BLaER1 (cell line): ENCODE measurements at regions not wholly inside any gene's neighbourhood (a gene's known extent, or its start where the extent isn't known, plus 50 kb on each side); places are given as distances from the start of the nearest gene placed in this dataset.

ENCODE experiments used
- H3K27ac ChIP-seq: shearing (Covaris generic); formaldehyde crosslinking; 2 replicates; pipeline ENCODE4 v1.8.1; 2022
- H3K27me3 ChIP-seq: shearing (Covaris generic); formaldehyde crosslinking; 2 replicates; pipeline ENCODE4 v1.8.1; 2022
- H3K36me3 ChIP-seq: shearing (Covaris generic); formaldehyde crosslinking; 2 replicates; pipeline ENCODE4 v1.8.1; 2022
- H3K4me1 ChIP-seq: shearing (Covaris generic); formaldehyde crosslinking; 2 replicates; pipeline ENCODE4 v1.8.1; 2022
- H3K4me2 ChIP-seq: shearing (Covaris generic); formaldehyde crosslinking; 2 replicates; pipeline ENCODE4 v1.8.1; 2022
- H3K4me3 ChIP-seq: shearing (Covaris generic); formaldehyde crosslinking; 2 replicates; pipeline ENCODE4 v1.8.1; 2022
- H3K9ac ChIP-seq: shearing (Covaris generic); formaldehyde crosslinking; 2 replicates; pipeline ENCODE4 v1.8.1; 2022
- H3K9me3 ChIP-seq: shearing (Covaris generic); formaldehyde crosslinking; 2 replicates; pipeline ENCODE4 v1.8.1; 2022
- H4K20me1 ChIP-seq: shearing (Covaris generic); formaldehyde crosslinking; 2 replicates; pipeline ENCODE4 v1.8.1; 2022
- Cebpa-rat ChIP-seq: shearing (Covaris generic); IDR thresholded peaks from 2 replicates; pipeline ENCODE4 v1.8.1; 2022

- no peaks in the 10 kb centered on the region for H3K4me1 ChIP-seq
Measured at GRCh38 chr10:60706146-60706545, 72.1 kb upstream of the CDK1 start.

GRCh38 chr10:60705376-60705775 is 72.9 kb upstream of the CDK1 start:
- H3K27ac ChIP-seq = no peak overlapping the region
- H3K4me1 ChIP-seq = no peaks in the 10 kb centered on the region
- no peaks in the 10 kb centered on the region for H3K27me3 ChIP-seq
- H4K20me1 ChIP-seq = no peaks in the 10 kb centered on the region
- no peak for TF ChIP-seq Cebpa-rat
- H3K4me3 ChIP-seq = no peak overlapping the region
- H3K4me2 ChIP-seq = no peak overlapping the region
- no peaks in the 10 kb centered on the region for H3K9me3 ChIP-seq
- H3K36me3 ChIP-seq = no peaks in the 10 kb centered on the region
- H3K9ac ChIP-seq = no peak overlapping the region

More at GRCh38 chr10:60706146-60706545, 72.1 kb upstream of the CDK1 start:
- Histone ChIP-seq H4K20me1 (no peaks in the 10 kb centered on the region), H3K9me3 (no peaks in the 10 kb centered on the region), H3K36me3 (no peaks in the 10 kb centered on the region), H3K4me3 (no peak overlapping the region), H3K27me3 (no peaks in the 10 kb centered on the region), H3K9ac (no peak overlapping the region), H3K27ac (no peak overlapping the region), H3K4me2 (no peak overlapping the region)
- no peak for TF ChIP-seq Cebpa-rat

- Histone ChIP-seq H3K9me3 (no peaks in the 10 kb centered on the region), H3K36me3 (no peaks in the 10 kb centered on the region), H3K4me1 (no peaks in the 10 kb centered on the region), H3K27me3 (no peaks in the 10 kb centered on the region), H4K20me1 (no peaks in the 10 kb centered on the region), H3K4me3 (no peak overlapping the region), H3K4me2 (no peak overlapping the region), H3K9ac (no peak overlapping the region), H3K27ac (no peak overlapping the region)
- no peak for TF ChIP-seq Cebpa-rat
Measured at GRCh38 chr10:60704471-60704870, 73.8 kb upstream of the CDK1 start.

DNA sequence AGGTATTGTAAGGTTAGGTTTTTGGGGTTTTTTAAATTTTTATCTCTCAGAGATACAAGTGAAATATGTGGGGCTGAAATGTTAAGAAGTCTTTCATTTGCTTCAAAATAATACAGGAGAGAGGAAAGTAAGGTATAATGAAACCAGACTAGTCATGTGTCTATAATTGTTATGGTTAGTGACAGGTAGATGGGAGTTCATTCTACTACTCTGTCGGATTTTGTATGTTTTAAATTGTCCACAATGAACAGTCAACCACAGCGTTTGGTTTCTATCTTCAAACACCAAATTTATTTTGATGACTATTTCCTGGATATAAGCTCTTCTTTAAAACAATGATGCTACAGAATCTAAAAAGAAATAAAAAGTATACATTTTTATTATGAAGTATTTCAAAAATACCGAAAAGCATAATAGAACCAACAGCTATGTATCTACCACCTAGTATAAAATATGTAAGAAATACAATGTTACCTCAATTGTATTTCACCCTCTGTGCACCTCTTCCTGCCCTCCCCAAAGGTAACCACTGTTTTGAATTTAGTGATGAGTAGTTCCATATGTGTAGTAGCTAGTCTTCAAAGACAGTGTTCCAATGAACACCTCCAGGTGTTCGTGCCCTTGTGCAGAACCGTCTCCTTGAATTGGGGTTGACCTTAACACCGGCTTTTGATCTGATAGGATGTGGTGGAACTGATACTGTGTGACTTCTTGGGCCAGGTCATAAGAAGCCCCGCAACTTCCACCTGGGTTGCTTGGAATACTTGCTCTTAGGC is 74.8 kb upstream of the CDK1 start:
- Histone ChIP-seq H3K36me3 (no peaks in the 10 kb centered on the region), H3K4me3 (no peak overlapping the region), H3K4me2 (no peak overlapping the region), H3K4me1 (no peaks in the 10 kb centered on the region), H3K27me3 (no peaks in the 10 kb centered on the region), H3K27ac (no peak overlapping the region), H4K20me1 (no peaks in the 10 kb centered on the region), H3K9me3 (no peaks in the 10 kb centered on the region), H3K9ac (no peak overlapping the region)
- TF ChIP-seq Cebpa-rat = no peak

GRCh38 chr10:60687679-60688078 is 90.6 kb upstream of the CDK1 start:
- Histone ChIP-seq H3K4me1 (no peaks in the 10 kb centered on the region), H3K4me3 (no peak overlapping the region), H3K27ac (no peak overlapping the region), H4K20me1 (no peaks in the 10 kb centered on the region), H3K9me3 (no peaks in the 10 kb centered on the region), H3K9ac (no peak overlapping the region), H3K36me3 (no peaks in the 10 kb centered on the region), H3K4me2 (no peak overlapping the region), H3K27me3 (no peaks in the 10 kb centered on the region)
- no peak for TF ChIP-seq Cebpa-rat

- no peak for TF ChIP-seq Cebpa-rat
- H3K4me1 ChIP-seq = no peaks in the 10 kb centered on the region
Measured at GRCh38 chr10:60684091-60684490, 94.2 kb upstream of the CDK1 start.

DNA sequence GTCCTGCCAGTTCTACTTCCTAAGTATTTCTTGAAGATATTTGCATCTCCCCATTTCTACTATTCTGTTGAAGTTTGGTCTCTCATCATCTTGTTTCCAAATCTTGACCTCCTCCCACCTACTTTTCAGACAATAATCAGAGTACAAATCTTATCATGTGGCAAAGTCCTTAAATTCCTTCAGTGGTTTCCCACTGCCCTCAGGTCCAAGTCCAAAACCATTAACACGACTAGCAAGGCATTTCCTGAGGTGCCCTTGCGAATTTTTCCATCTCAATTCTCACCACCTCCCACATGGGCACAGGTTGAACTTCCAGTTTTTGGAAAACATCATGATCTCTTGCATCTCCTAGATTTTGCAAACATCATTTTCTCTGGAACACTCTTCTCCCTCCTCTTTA is 97.2 kb upstream of the CDK1 start:
- Histone ChIP-seq H3K9me3 (0 out of 2 replicates have a peak, but pooled peaks cover 3% of the 10 kb centered on the region), H3K36me3 (no peaks in the 10 kb centered on the region), H3K27ac (no peak overlapping the region), H3K27me3 (no peaks in the 10 kb centered on the region), H4K20me1 (no peaks in the 10 kb centered on the region), H3K9ac (no peak overlapping the region), H3K4me2 (no peak overlapping the region), H3K4me1 (no peaks in the 10 kb centered on the region), H3K4me3 (no peak overlapping the region)
- TF ChIP-seq Cebpa-rat = no peak

More at GRCh38 chr10:60684091-60684490, 94.2 kb upstream of the CDK1 start:
- Histone ChIP-seq H3K27me3 (no peaks in the 10 kb centered on the region), H3K27ac (no peak overlapping the region), H3K9ac (no peak overlapping the region), H3K4me2 (no peak overlapping the region), H4K20me1 (no peaks in the 10 kb centered on the region), H3K9me3 (0 out of 2 replicates have a peak, but pooled peaks cover 3% of the 10 kb centered on the region), H3K36me3 (no peaks in the 10 kb centered on the region), H3K4me3 (no peak overlapping the region)

GRCh38 chr10:60679388-60679990 is 98.8 kb upstream of the CDK1 start:
- Histone ChIP-seq H3K27me3 (no peaks in the 10 kb centered on the region), H3K36me3 (no peaks in the 10 kb centered on the region), H3K4me1 (no peaks in the 10 kb centered on the region), H3K4me2 (no peak overlapping the region), H3K27ac (no peak overlapping the region), H4K20me1 (no peaks in the 10 kb centered on the region), H3K9ac (no peak overlapping the region), H3K9me3 (0 out of 2 replicates have a peak, but pooled peaks cover 3% of the 10 kb centered on the region), H3K4me3 (no peak overlapping the region)
- TF ChIP-seq Cebpa-rat = no peak

- no peaks in the 10 kb centered on the region for H3K4me1 ChIP-seq
- no peaks in the 10 kb centered on the region for H3K27me3 ChIP-seq
- no peak overlapping the region for H3K4me2 ChIP-seq
- H3K4me3 ChIP-seq = no peak overlapping the region
- TF ChIP-seq Cebpa-rat = no peak
- no peaks in the 10 kb centered on the region for H3K36me3 ChIP-seq
- no peak overlapping the region for H3K27ac ChIP-seq
- no peaks in the 10 kb centered on the region for H4K20me1 ChIP-seq
- H3K9ac ChIP-seq = no peak overlapping the region
- 0 out of 2 replicates have a peak, but pooled peaks cover 3% of the 10 kb centered on the region for H3K9me3 ChIP-seq
Measured at GRCh38 chr10:60678978-60679377, 99.3 kb upstream of the CDK1 start.

DNA sequence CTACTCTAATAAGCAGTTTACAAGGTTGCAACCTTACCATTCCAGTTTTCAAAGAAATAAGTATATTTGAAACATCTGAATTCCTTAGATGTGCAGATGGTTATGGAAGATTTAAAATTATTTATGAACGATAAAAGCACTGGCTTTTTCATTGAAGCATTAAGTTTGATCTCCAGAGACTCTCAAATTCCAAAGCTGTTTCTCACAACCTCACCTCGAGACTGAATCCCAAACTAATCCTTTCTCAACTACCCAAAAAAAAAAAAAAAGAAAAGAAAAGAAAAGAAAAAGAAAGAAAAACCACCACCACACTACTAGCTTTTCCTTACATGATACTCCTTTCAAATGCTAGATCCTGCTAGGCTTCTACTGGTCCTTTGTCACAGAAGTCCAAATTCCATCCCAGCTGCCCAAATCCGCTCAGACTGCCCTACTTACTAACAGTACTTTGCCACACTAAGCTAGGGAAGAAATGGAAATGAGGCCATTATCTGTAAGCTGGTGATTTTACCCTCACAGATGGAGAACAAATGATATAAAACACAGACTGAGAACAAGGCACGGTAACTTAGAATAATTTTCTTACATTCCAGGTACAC is 100.6 kb upstream of the CDK1 start:
- Histone ChIP-seq H3K36me3 (no peaks in the 10 kb centered on the region), H4K20me1 (no peaks in the 10 kb centered on the region), H3K4me1 (no peaks in the 10 kb centered on the region), H3K9me3 (0 out of 2 replicates have a peak, but pooled peaks cover 3% of the 10 kb centered on the region), H3K4me2 (no peak overlapping the region), H3K4me3 (no peak overlapping the region), H3K27ac (no peak overlapping the region), H3K27me3 (no peaks in the 10 kb centered on the region), H3K9ac (no peak overlapping the region)
- TF ChIP-seq Cebpa-rat = no peak
